ENCODE measurements at regions not wholly inside any gene's neighbourhood (a gene's known extent, or its start where the extent isn't known, plus 50 kb on each side); places are given as distances from the start of the nearest gene placed in this dataset.

DNA sequence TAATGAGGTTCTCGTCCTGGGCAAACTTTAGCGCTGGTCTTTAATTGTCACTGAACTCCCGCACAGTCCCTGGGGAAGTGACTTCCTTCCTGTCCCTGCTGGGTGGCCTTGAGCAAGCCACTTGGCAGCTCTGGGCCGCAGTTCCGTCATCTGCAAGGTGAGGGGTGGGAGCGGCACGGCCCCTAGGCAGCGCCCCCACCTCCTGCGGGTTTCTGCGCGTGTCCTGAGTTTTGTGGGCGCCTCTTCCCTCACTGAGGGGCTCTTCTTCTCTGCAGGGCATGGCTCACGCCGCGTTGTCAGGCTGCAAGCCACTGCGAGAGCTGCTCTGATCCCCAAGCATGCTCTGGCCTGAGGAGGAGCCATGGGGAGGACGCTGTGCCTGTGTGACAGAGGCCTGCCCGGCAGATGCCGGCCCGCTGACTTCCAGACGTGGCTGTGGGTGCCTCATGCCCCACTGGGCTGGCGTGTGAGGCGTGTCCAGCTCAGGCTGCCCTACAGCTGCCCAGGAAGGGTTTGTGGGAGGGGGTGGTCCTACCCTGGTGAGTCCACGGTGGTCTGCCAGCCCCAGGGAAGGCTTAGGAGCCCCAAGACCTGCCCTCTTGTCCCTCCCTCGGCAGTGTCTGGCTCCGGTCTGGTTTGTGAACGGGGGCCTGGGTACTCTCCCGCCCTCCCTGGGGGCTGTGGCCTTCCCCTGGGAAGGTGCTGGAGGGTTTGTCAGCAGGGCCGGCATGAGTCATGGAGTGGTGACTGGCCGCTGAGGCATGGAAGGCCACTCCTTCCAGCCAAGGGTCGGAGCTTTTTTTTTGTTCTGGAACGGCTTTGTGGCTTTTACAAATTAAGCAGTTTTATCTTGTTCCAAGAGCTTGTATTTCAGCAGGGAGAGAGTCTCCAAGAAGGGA is 182.0 kb downstream of the SEC14L1 start:
- ATAC-seq: peak; percentile 85
- H3K4me3 ChIP-seq (replicated peaks in 1 of 3; ENCODE audit: insufficient read depth in 1 of 3, low read depth in 2 of 3, low read length in 3 of 3): peak overlapping the region in 1 of 3 experiments; percentile 26; a peak in 1 of 6 replicates
- no peak for TF ChIP-seq ZFYVE20 (CRISPR knock-in tag; IDR thresholded peaks at IDR 0.05; ENCODE audit: borderline replicate concordance, low read depth)
- TF ChIP-seq ZNF350 (CRISPR knock-in tag; IDR thresholded peaks at IDR 0.05; ENCODE audit: borderline replicate concordance, low read depth): 0 out of 2 replicates have a peak, but pooled peaks have one; percentile 26
- TF ChIP-seq ZNF101 (CRISPR knock-in tag; IDR thresholded peaks at IDR 0.05; ENCODE audit: borderline replicate concordance, low read depth): no peak
- TF ChIP-seq ZFP41 (CRISPR knock-in tag; IDR thresholded peaks at IDR 0.05; ENCODE audit: borderline replicate concordance): no peak
- no peak for TF ChIP-seq ZSCAN29 (CRISPR knock-in tag; conservative IDR thresholded peaks at IDR 0.05)
- TF ChIP-seq RBM39 (IDR thresholded peaks at IDR 0.05; ENCODE audit: low read depth, low read length, poor library complexity, severe bottlenecking): no peak
- TF ChIP-seq, protein P1, sequence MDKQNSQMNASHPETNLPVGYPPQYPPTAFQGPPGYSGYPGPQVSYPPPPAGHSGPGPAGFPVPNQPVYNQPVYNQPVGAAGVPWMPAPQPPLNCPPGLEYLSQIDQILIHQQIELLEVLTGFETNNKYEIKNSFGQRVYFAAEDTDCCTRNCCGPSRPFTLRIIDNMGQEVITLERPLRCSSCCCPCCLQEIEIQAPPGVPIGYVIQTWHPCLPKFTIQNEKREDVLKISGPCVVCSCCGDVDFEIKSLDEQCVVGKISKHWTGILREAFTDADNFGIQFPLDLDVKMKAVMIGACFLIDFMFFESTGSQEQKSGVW (CRISPR knock-in tag; IDR thresholded peaks at IDR 0.05; ENCODE audit: borderline replicate concordance): no peak
- TF ChIP-seq ESRRA (CRISPR knock-in tag; IDR thresholded peaks at IDR 0.05; ENCODE audit: low read depth): no peak
- TF ChIP-seq MBD4 (IDR thresholded peaks at IDR 0.05; ENCODE audit: borderline replicate concordance, low read length): no peak
- TF ChIP-seq ZNF7 (CRISPR knock-in tag; IDR thresholded peaks at IDR 0.05): no peak
- TF ChIP-seq ZNF782 (CRISPR knock-in tag; IDR thresholded peaks at IDR 0.05; ENCODE audit: borderline replicate concordance): no peak
- TF ChIP-seq SRSF4 (IDR thresholded peaks at IDR 0.05; ENCODE audit: low read depth, low read length, poor library complexity, severe bottlenecking): no peak
- no peak for TF ChIP-seq IKZF4 (CRISPR knock-in tag; IDR thresholded peaks at IDR 0.05; ENCODE audit: borderline replicate concordance, low read depth, not compliant biosample characterization)
- no peak for TF ChIP-seq BATF2 (CRISPR knock-in tag; IDR thresholded peaks at IDR 0.05)
- TF ChIP-seq HMGXB4 (CRISPR knock-in tag; IDR thresholded peaks at IDR 0.05; ENCODE audit: borderline replicate concordance in 1 of 2, low read depth in 1 of 2): no peak
- TF ChIP-seq STAT5B (CRISPR knock-in tag; IDR thresholded peaks at IDR 0.05): no peak
- TF ChIP-seq DMAP1 (CRISPR knock-in tag; IDR thresholded peaks at IDR 0.05): no peak
- TF ChIP-seq KDM5A (IDR thresholded peaks at IDR 0.05; ENCODE audit: borderline replicate concordance, low read length): no peak
- 0 out of 2 replicates have a peak, but pooled peaks have one; percentile 20 for TF ChIP-seq SP2 (CRISPR knock-in tag; IDR thresholded peaks at IDR 0.05)
- peak; percentile 39; the same call in 1 of the 2 replicates for TF ChIP-seq ETV5 (CRISPR knock-in tag; IDR thresholded peaks at IDR 0.05; ENCODE audit: borderline replicate concordance)

More for the DNA sequence above, 182.0 kb downstream of the SEC14L1 start:
- FAIRE-seq: peak; percentile 44
- peak; percentile 85 for DNase-seq (ENCODE audit: low spot score)
- POLR2A ChIA-PET: interaction anchor here (0.9 to 3.5 kb wide), 14 partner anchors 9 to 131 kb away, joined by 3 to 31 read pairs (median 6); no protein-coding TSS in a partner anchor
- H3K9me3 ChIP-seq (ENCODE audit: low read length): no peaks in the 10 kb centered on the region
- WGBS (ENCODE audit: low lambda C conversion rate): 74% methylated on average over 22 of the region's 32 CpGs
- H4K20me1 ChIP-seq (ENCODE audit: insufficient read depth, low read length): peaks cover 63% of the 10 kb centered on the region; the same call in 1 of the 2 replicates
- in situ Hi-C loops (cut with HindIII; ENCODE audit: extremely low pct_ligation_motif_present, low pct_unique_long_range_greater_than_20kb) (no loop called here), intact Hi-C loops (cut with micrococcal nuclease; ENCODE audit: unreplicated experiment) (loop anchor here (5.0 kb wide), 1 partner anchor 35 kb away; no protein-coding TSS in a partner anchor)
- H3K79me2 ChIP-seq (ENCODE audit: insufficient read depth, low read length): peaks cover 89% of the 10 kb centered on the region
- CTCF ChIA-PET (ENCODE audit: low intra/inter-chr PET ratio, low total read pairs): no interaction called here
- peak overlapping the region; percentile 51 for H3K4me2 ChIP-seq (ENCODE audit: low read depth, low read length)
- no peak overlapping the region for H2AFZ ChIP-seq (ENCODE audit: low read length)
- BruUV-seq (replicated peaks): no TSS peak
- H3K27me3 ChIP-seq (ENCODE audit: control insufficient read depth in 1 of 2, insufficient read depth in 2 of 2, low read length in 2 of 2): no peaks in the 10 kb centered on the region
- peaks cover 62% of the 10 kb centered on the region for H3K4me1 ChIP-seq (ENCODE audit: insufficient read depth, low read length)
- H3K27ac ChIP-seq (ENCODE audit: extremely low read length, insufficient read depth, low read length): peak overlapping the region; percentile 57
- peaks cover 17 to 45% of the 10 kb centered on the region in 2 experiments for H3K36me3 ChIP-seq (replicated peaks in 1 of 2; ENCODE audit: control insufficient read depth in 1 of 2, insufficient read depth in 2 of 2, low read length in 2 of 2)
- peak overlapping the region; percentile 45 for H3K9ac ChIP-seq (ENCODE audit: insufficient read depth, low read depth, low read length)

Measured in HepG2 (cell line).